GM13976 (cell line): ENCODE measurements at regions not wholly inside any gene's neighbourhood (a gene's known extent, or its start where the extent isn't known, plus 50 kb on each side); places are given as distances from the start of the nearest gene placed in this dataset.

Source experiments
- DNase-seq: peaks from one replicate; pipeline ENCODE4 v3.0.0; 2012; ENCODE audit warnings: low spot score
- CTCF ChIP-seq: IDR thresholded peaks from 2 replicates; pipeline ENCODE4 v1.5.1; 2012; ENCODE audit warnings: borderline replicate concordance, mild to moderate bottlenecking; ENCODE audit not compliant: insufficient read depth; ENCODE audit errors: extremely low read depth, missing control alignments, control extremely low read depth
- in situ Hi-C: fragments of 300-500 bp; cut with MboI; formaldehyde crosslinking; loops from one replicate; pipeline ENCODE4 v1.12.0; 2022; ENCODE audit warnings: low sequenced_read_pairs, mixed read lengths, inconsistent platforms; ENCODE audit not compliant: unreplicated experiment

DNA sequence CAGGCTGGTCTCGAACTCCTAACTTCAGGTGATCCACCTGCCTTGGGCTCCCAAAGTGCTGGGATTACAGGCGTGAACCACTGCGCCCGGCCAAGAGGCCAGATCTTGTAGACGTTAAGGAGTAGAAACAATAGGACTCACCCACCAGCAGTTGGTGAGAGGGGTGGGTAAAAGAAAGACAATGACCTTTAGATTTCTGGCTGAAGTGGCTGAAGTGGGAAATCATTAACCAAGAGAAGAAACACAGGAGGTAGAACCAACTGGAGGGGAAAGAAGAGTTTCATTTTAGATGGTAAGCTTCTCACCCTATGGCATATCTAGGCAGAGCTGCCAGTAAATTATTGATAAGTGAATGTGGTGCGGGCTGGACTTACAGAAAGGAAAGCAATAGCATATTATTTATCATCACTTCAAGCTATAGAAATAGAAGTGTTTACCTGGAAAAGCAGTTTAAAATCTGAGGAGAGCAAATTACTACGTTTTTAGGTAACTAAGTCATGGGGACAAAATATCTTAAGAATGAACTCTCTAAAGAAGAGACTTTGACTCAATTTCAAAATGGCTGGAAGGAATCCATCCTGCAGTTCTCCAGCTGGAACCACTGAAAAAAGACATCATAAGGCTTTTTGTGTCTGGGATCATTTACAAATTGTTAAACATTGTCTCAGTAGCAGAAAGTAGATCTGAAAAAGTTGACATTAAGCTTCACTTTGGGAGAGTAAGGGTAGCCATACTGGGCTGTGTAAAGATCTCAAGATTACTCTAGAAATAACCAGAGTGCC is 109.6 kb downstream of the ALDH8A1 start:
- DNase-seq, result no peak
- no peak for TF ChIP-seq CTCF
- in situ Hi-C loops, result no loop called here

GRCh38 chr6:134835993-134836392 is 113.9 kb downstream of the ALDH8A1 start:
- in situ Hi-C loops, result no loop called here
- DNase-seq, result no peak
- TF ChIP-seq CTCF, result no peak

GRCh38 chr6:134830940-134831339 is 119.0 kb downstream of the ALDH8A1 start:
- no peak for TF ChIP-seq CTCF
- no peak for DNase-seq

GRCh38 chr6:134830194-134830593 is 119.7 kb downstream of the ALDH8A1 start:
- TF ChIP-seq CTCF, result no peak
- DNase-seq, result no peak
- in situ Hi-C loops, result no loop called here

More at GRCh38 chr6:134830940-134831339, 119.0 kb downstream of the ALDH8A1 start:
- in situ Hi-C loops, result no loop called here

GRCh38 chr6:134828641-134829040 is 121.3 kb downstream of the ALDH8A1 start:
- in situ Hi-C loops, result no loop called here
- no peak for DNase-seq
- TF ChIP-seq CTCF, result no peak

- no peak for TF ChIP-seq CTCF
- in situ Hi-C loops, result no loop called here
- DNase-seq, result no peak
These were observed 122.8 kb downstream of the ALDH8A1 start for GRCh38 chr6:134826889-134827737.
